HG02759 (cell line): ENCODE measurements at regions not wholly inside any gene's neighbourhood (a gene's known extent, or its start where the extent isn't known, plus 50 kb on each side); places are given as distances from the start of the nearest gene placed in this dataset.

Source experiments
- ATAC-seq: cut with Tn5 transposase; IDR thresholded peaks from one replicate; pipeline ENCODE4 v1.9.1; 2021; ENCODE audit warnings: mild to moderate bottlenecking, moderate library complexity; ENCODE audit not compliant: unreplicated experiment

- ATAC-seq = no peak
These were observed 256.1 kb upstream of the NOCT start for GRCh38 chr4:138759554-138759902.

GRCh38 chr4:138758876-138759553, 256.6 kb upstream of the NOCT start:
- no peak for ATAC-seq

GRCh38 chr4:138758196-138758595, 257.4 kb upstream of the NOCT start:
- ATAC-seq = no peak

- no peak for ATAC-seq
These were observed 258.1 kb upstream of the NOCT start for GRCh38 chr4:138757432-138757831.

GRCh38 chr4:138756519-138756918, 259.1 kb upstream of the NOCT start:
- no peak for ATAC-seq

- no peak for ATAC-seq
These were observed 264.3 kb upstream of the NOCT start for GRCh38 chr4:138751309-138751708.

GRCh38 chr4:138749303-138749702, 266.3 kb upstream of the NOCT start:
- ATAC-seq = no peak

GRCh38 chr4:138741766-138742377, 273.7 kb upstream of the NOCT start:
- ATAC-seq = no peak

GRCh38 chr4:138740816-138741745, 274.5 kb upstream of the NOCT start:
- ATAC-seq = no peak

GRCh38 chr4:138736362-138736761, 279.2 kb upstream of the NOCT start:
- ATAC-seq = no peak

GRCh38 chr4:138734746-138735145, 280.8 kb upstream of the NOCT start:
- ATAC-seq = no peak

- ATAC-seq = no peak
These were observed 287.0 kb upstream of the NOCT start for GRCh38 chr4:138728566-138728965.

- no peak for ATAC-seq
These were observed 287.9 kb upstream of the NOCT start for GRCh38 chr4:138727731-138728130.

- no peak for ATAC-seq
These were observed 291.1 kb upstream of the NOCT start for GRCh38 chr4:138724530-138724929.

GRCh38 chr4:138716559-138717335, 298.8 kb upstream of the NOCT start:
- no peak for ATAC-seq

- ATAC-seq = no peak
These were observed 305.3 kb upstream of the NOCT start for GRCh38 chr4:138710297-138710696.

- ATAC-seq = no peak
These were observed 305.7 kb upstream of the NOCT start for GRCh38 chr4:138709859-138710258.

GRCh38 chr4:138707746-138708677, 307.6 kb upstream of the NOCT start:
- ATAC-seq = no peak

- no peak for ATAC-seq
These were observed 309.4 kb upstream of the NOCT start for GRCh38 chr4:138706201-138706600.
